Liver (tissue), 8 donors: ENCODE measurements at regions not wholly inside any gene's neighbourhood (a gene's known extent, or its start where the extent isn't known, plus 50 kb on each side); places are given as distances from the start of the nearest gene placed in this dataset.

Source experiments
- DNase-seq: peaks from one replicate; pipeline ENCODE4 v3.0.0-alpha.2; 2017; ENCODE audit warnings: low spot score
- H3K27ac ChIP-seq, 2 donors: one replicate each; pipeline ENCODE4 v1.7.0; 2013; ENCODE audit warnings: inconsistent platforms in 2 of 2, low read length in 2 of 2, control low read depth in 1 of 2, low read depth in 1 of 2, mild to moderate bottlenecking in 1 of 2
- H3K27me3 ChIP-seq, 4 donors: one replicate each; pipeline versions ENCODE4 v1.6.1 to v1.7.0; 2013; ENCODE audit warnings: low read length in 3 of 4, inconsistent platforms in 1 of 4, mild to moderate bottlenecking in 1 of 4, moderate library complexity in 1 of 4; ENCODE audit not compliant: control insufficient read depth in 4 of 4, insufficient read depth in 4 of 4
- H3K36me3 ChIP-seq, 4 donors: one replicate each; pipeline versions ENCODE4 v1.6.1 to v1.7.0; 2013; ENCODE audit warnings: low read length in 3 of 4, mild to moderate bottlenecking in 3 of 4, low read depth in 1 of 4, moderate library complexity in 1 of 4; ENCODE audit not compliant: control insufficient read depth in 4 of 4, insufficient read depth in 3 of 4
- H3K4me1 ChIP-seq, 4 donors: one replicate each; pipeline versions ENCODE4 v1.6.1 to v1.7.0; 2013; ENCODE audit warnings: low read length in 3 of 4, mild to moderate bottlenecking in 3 of 4, moderate library complexity in 1 of 4; ENCODE audit not compliant: control insufficient read depth in 4 of 4, insufficient read depth in 4 of 4
- H3K4me3 ChIP-seq, 3 donors: one replicate each; pipeline versions ENCODE4 v1.6.1 to v1.7.0; 2013; ENCODE audit warnings: low read length in 3 of 3, control low read depth in 1 of 3, low read depth in 1 of 3, mild to moderate bottlenecking in 1 of 3
- H3K9ac ChIP-seq, 2 donors: one replicate each; pipeline ENCODE4 v1.7.0; 2013; ENCODE audit warnings: low read length in 2 of 2, mild to moderate bottlenecking in 2 of 2, moderate library complexity in 2 of 2, control low read depth in 1 of 2, low read depth in 1 of 2
- H3K9me3 ChIP-seq, 4 donors: one replicate each; pipeline versions ENCODE4 v1.6.1 to v1.7.0; 2013; ENCODE audit warnings: low read length in 3 of 4; ENCODE audit not compliant: control insufficient read depth in 4 of 4
- FOXA1 ChIP-seq: IDR thresholded peaks from 2 replicates; pipeline ENCODE4 v1.6.1; 2016; ENCODE audit warnings: antibody characterized with exemption
- FOXA2 ChIP-seq: IDR thresholded peaks from 2 replicates; pipeline ENCODE4 v1.6.1; 2016; ENCODE audit warnings: antibody characterized with exemption
- GABPA ChIP-seq, 2 donors: IDR thresholded peaks in 1 of 2; conservative IDR thresholded peaks in 1 of 2; 2 replicates each; pipeline ENCODE4 v1.6.1; 2016; ENCODE audit warnings: antibody characterized with exemption in 2 of 2, mild to moderate bottlenecking in 1 of 2, moderate library complexity in 1 of 2
- HNF4A ChIP-seq, 2 donors: conservative IDR thresholded peaks; 2 replicates each; pipeline ENCODE4 v1.6.1; 2016; ENCODE audit warnings: antibody characterized with exemption in 2 of 2, mild to moderate bottlenecking in 2 of 2
- HNF4G ChIP-seq: IDR thresholded peaks from 2 replicates; pipeline ENCODE4 v1.6.1; 2016; ENCODE audit warnings: antibody characterized with exemption
- RAD21 ChIP-seq, 2 donors: IDR thresholded peaks; 2 replicates each; pipeline ENCODE4 v1.6.1; 2016; ENCODE audit warnings: antibody characterized with exemption in 2 of 2, mild to moderate bottlenecking in 2 of 2
- RXRA ChIP-seq, 2 donors: IDR thresholded peaks; 2 replicates each; pipeline ENCODE4 v1.6.1; 2017 to 2018; ENCODE audit warnings: antibody characterized with exemption in 2 of 2, mild to moderate bottlenecking in 1 of 2
- SP1 ChIP-seq: IDR thresholded peaks from 2 replicates; pipeline ENCODE4 v1.6.1; 2018; ENCODE audit warnings: antibody characterized with exemption, mild to moderate bottlenecking
- TAF1 ChIP-seq: conservative IDR thresholded peaks from 2 replicates; pipeline ENCODE4 v1.6.1; 2016; ENCODE audit warnings: antibody characterized with exemption, mild to moderate bottlenecking
- ZBTB33 ChIP-seq: IDR thresholded peaks from 2 replicates; pipeline ENCODE4 v1.6.1; 2016; ENCODE audit warnings: antibody characterized with exemption
- WGBS: extraction: QIAGEN DNeasy Blood & Tissue Kit; methylation state at CpG from one replicate; pipeline ENCODE4 v1.1.7; 2013; 5-methylcytosine and 5-hydroxymethylcytosine counted together
- TF ChIP-seq, protein P1 (sequence below): IDR thresholded peaks from 2 replicates; pipeline ENCODE4 v1.6.1; 2016; ENCODE audit warnings: antibody characterized with exemption
- TF ChIP-seq, protein P2 (sequence below): IDR thresholded peaks from 2 replicates; pipeline ENCODE4 v1.6.1; 2016; ENCODE audit warnings: antibody characterized with exemption, mild to moderate bottlenecking
- TF ChIP-seq, protein P3 (sequence below): IDR thresholded peaks from 2 replicates; pipeline ENCODE4 v1.6.1; 2016; ENCODE audit warnings: antibody characterized with exemption
- TF ChIP-seq, protein P4 (sequence below): fragments of 150-350 bp; IDR thresholded peaks from 2 replicates; pipeline ENCODE4 v1.5.1; 2017; ENCODE audit warnings: improper control_type of control experiment, low read depth, low read length; ENCODE audit not compliant: missing input control
- donor health status: healthy.
- donor health status: healthy.
- donor health status: healthy.
- donor health status: healthy.
- donor health status: healthy.

GRCh38 chr19:28003543-28003942 is 1209.4 kb downstream of the UQCRFS1 start:
- Histone ChIP-seq H3K27me3 (no peaks in the 10 kb centered on the region), H3K27ac (no peak overlapping the region), H3K9me3 (no peaks in the 10 kb centered on the region), H3K9ac (no peak overlapping the region), H3K4me1 (no peaks in the 10 kb centered on the region), H3K4me3 (no peak overlapping the region), H3K36me3 (no peaks in the 10 kb centered on the region)
- DNase-seq: no peak
- TF ChIP-seq, protein P1, sequence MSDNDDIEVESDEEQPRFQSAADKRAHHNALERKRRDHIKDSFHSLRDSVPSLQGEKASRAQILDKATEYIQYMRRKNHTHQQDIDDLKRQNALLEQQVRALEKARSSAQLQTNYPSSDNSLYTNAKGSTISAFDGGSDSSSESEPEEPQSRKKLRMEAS: no peak
- WGBS: 93% methylated on average over 1 of the region's 1 CpG

GRCh38 chr19:27997069-27997468 is 1215.9 kb downstream of the UQCRFS1 start:
- no peaks in the 10 kb centered on the region for H3K9me3 ChIP-seq
- no peaks in the 10 kb centered on the region for H3K4me1 ChIP-seq
- H3K9ac ChIP-seq: no peak overlapping the region
- TF ChIP-seq, protein P2, sequence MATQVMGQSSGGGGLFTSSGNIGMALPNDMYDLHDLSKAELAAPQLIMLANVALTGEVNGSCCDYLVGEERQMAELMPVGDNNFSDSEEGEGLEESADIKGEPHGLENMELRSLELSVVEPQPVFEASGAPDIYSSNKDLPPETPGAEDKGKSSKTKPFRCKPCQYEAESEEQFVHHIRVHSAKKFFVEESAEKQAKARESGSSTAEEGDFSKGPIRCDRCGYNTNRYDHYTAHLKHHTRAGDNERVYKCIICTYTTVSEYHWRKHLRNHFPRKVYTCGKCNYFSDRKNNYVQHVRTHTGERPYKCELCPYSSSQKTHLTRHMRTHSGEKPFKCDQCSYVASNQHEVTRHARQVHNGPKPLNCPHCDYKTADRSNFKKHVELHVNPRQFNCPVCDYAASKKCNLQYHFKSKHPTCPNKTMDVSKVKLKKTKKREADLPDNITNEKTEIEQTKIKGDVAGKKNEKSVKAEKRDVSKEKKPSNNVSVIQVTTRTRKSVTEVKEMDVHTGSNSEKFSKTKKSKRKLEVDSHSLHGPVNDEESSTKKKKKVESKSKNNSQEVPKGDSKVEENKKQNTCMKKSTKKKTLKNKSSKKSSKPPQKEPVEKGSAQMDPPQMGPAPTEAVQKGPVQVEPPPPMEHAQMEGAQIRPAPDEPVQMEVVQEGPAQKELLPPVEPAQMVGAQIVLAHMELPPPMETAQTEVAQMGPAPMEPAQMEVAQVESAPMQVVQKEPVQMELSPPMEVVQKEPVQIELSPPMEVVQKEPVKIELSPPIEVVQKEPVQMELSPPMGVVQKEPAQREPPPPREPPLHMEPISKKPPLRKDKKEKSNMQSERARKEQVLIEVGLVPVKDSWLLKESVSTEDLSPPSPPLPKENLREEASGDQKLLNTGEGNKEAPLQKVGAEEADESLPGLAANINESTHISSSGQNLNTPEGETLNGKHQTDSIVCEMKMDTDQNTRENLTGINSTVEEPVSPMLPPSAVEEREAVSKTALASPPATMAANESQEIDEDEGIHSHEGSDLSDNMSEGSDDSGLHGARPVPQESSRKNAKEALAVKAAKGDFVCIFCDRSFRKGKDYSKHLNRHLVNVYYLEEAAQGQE: no peak
- TF ChIP-seq, protein P1: no peak
- TF ChIP-seq HNF4A (conservative IDR thresholded peaks at IDR 0.05) (no peak), ZBTB33 (no peak), RXRA (IDR thresholded peaks at IDR 0.05) (no peak), TAF1 (no peak), HNF4G (no peak), FOXA2 (no peak), FOXA1 (no peak), RAD21 (IDR thresholded peaks at IDR 0.05) (no peak), SP1 (no peak), GABPA (IDR thresholded peaks at IDR 0.05 in 1 of 2, conservative IDR thresholded peaks at IDR 0.05 in 1 of 2) (no peak)
- TF ChIP-seq, protein P3, sequence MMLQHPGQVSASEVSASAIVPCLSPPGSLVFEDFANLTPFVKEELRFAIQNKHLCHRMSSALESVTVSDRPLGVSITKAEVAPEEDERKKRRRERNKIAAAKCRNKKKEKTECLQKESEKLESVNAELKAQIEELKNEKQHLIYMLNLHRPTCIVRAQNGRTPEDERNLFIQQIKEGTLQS: no peak
- TF ChIP-seq, protein P4, sequence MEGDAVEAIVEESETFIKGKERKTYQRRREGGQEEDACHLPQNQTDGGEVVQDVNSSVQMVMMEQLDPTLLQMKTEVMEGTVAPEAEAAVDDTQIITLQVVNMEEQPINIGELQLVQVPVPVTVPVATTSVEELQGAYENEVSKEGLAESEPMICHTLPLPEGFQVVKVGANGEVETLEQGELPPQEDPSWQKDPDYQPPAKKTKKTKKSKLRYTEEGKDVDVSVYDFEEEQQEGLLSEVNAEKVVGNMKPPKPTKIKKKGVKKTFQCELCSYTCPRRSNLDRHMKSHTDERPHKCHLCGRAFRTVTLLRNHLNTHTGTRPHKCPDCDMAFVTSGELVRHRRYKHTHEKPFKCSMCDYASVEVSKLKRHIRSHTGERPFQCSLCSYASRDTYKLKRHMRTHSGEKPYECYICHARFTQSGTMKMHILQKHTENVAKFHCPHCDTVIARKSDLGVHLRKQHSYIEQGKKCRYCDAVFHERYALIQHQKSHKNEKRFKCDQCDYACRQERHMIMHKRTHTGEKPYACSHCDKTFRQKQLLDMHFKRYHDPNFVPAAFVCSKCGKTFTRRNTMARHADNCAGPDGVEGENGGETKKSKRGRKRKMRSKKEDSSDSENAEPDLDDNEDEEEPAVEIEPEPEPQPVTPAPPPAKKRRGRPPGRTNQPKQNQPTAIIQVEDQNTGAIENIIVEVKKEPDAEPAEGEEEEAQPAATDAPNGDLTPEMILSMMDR: no peak
- H3K36me3 ChIP-seq: no peaks in the 10 kb centered on the region
- no peak overlapping the region for H3K4me3 ChIP-seq
- no peak for DNase-seq
- peaks cover 0 to 3% (median 0%) of the 10 kb centered on the region in 4 donors for H3K27me3 ChIP-seq
- H3K27ac ChIP-seq: no peak overlapping the region
- 82% methylated on average over 2 of the region's 2 CpGs for WGBS
